ENCODE measurements at regions not wholly inside any gene's neighbourhood (a gene's known extent, or its start where the extent isn't known, plus 50 kb on each side); places are given as distances from the start of the nearest gene placed in this dataset.

GRCh38 chr4:6523251-6523650 is 50.8 kb upstream of the PPP2R2C start:
- no peak for DNase-seq
- ChIA-PET CTCF (no interaction called here), POLR2A (interaction anchor here (0.8 kb wide), 1 partner anchor 22 kb away, joined by 3 read pairs; no protein-coding TSS in a partner anchor)
- H3K27me3 ChIP-seq (replicated peaks in 2 of 5; ENCODE audit: control insufficient read depth in 4 of 5, insufficient read depth in 5 of 5, low read length in 4 of 5) = peaks cover 0 to 33% (median 7%) of the 10 kb centered on the region in 5 experiments
- H3K27ac ChIP-seq (ENCODE audit: insufficient read depth in 1 of 2, low read depth in 1 of 2, low read length in 2 of 2, poor library complexity in 1 of 2, severe bottlenecking in 2 of 2) = no peak overlapping the region
- no peaks in the 10 kb centered on the region for H3K4me1 ChIP-seq (ENCODE audit: control extremely low read depth in 1 of 4, control insufficient read depth in 4 of 4, insufficient read depth in 4 of 4, low read length in 3 of 4)
- H3K36me3 ChIP-seq (ENCODE audit: control insufficient read depth in 4 of 4, insufficient read depth in 4 of 4, low read length in 3 of 4) = no peaks in the 10 kb centered on the region
- peaks cover 0 to 3% (median 0%) of the 10 kb centered on the region in 5 experiments for H3K9me3 ChIP-seq (ENCODE audit: control extremely low read depth in 1 of 5, control insufficient read depth in 4 of 5, insufficient read depth in 2 of 5, low read depth in 1 of 5, low read length in 4 of 5)
- no peak overlapping the region for H3K4me3 ChIP-seq (ENCODE audit: control insufficient read depth in 1 of 7, extremely low read depth in 1 of 7, insufficient read depth in 4 of 7, low read depth in 2 of 7, low read length in 6 of 7)
- 73% methylated on average over 5 of the region's 9 CpGs for WGBS (ENCODE audit: insufficient coverage)

GRCh38 chr4:6524436-6524835 is 50.6 kb upstream of the MAN2B2 start:
- Histone ChIP-seq H3K27me3 (replicated peaks in 2 of 5; ENCODE audit: control insufficient read depth in 4 of 5, insufficient read depth in 5 of 5, low read length in 4 of 5) (peaks cover 0 to 34% (median 4%) of the 10 kb centered on the region in 5 experiments), H3K27ac (ENCODE audit: insufficient read depth in 1 of 2, low read depth in 1 of 2, low read length in 2 of 2, poor library complexity in 1 of 2, severe bottlenecking in 2 of 2) (no peak overlapping the region), H3K4me3 (ENCODE audit: control insufficient read depth in 1 of 7, extremely low read depth in 1 of 7, insufficient read depth in 4 of 7, low read depth in 2 of 7, low read length in 6 of 7) (no peak overlapping the region), H3K9me3 (ENCODE audit: control extremely low read depth in 1 of 5, control insufficient read depth in 4 of 5, insufficient read depth in 2 of 5, low read depth in 1 of 5, low read length in 4 of 5) (no peaks in the 10 kb centered on the region), H3K36me3 (ENCODE audit: control insufficient read depth in 4 of 4, insufficient read depth in 4 of 4, low read length in 3 of 4) (no peaks in the 10 kb centered on the region), H3K4me1 (ENCODE audit: control extremely low read depth in 1 of 4, control insufficient read depth in 4 of 4, insufficient read depth in 4 of 4, low read length in 3 of 4) (no peaks in the 10 kb centered on the region)
- no peak for DNase-seq
- POLR2A ChIA-PET = no interaction called here
- WGBS (ENCODE audit: insufficient coverage) = 79% methylated on average over 8 of the region's 8 CpGs
- CTCF ChIA-PET = interaction anchor here (0.7 kb wide), 1 partner anchor 20 kb away, joined by 3 read pairs; no protein-coding TSS in a partner anchor
